OCI-LY7 (cell line): ENCODE measurements at regions not wholly inside any gene's neighbourhood (a gene's known extent, or its start where the extent isn't known, plus 50 kb on each side); places are given as distances from the start of the nearest gene placed in this dataset.

Experiments
- BruUV-seq: library from RNA; stranded (reverse); fragments of 400-500 nt; replicated peaks from 2 replicates; lab custom pipeline; 2021; lab: Mats Ljungman, UMichigan
- CTCF ChIA-PET: fragments of 300-600 bp; sonication (Branson Sonifier 250); formaldehyde crosslinking; loops from one replicate; lab custom pipeline; 2022; ENCODE audit warnings: antibody characterized with exemption; ENCODE audit not compliant: unreplicated experiment; lab: Charles Lee
- POLR2A ChIA-PET: fragments of 300-600 bp; sonication (Branson Sonifier 250); formaldehyde crosslinking; loops from one replicate; lab custom pipeline; 2022; ENCODE audit warnings: antibody characterized with exemption; lab: Charles Lee
- DNase-seq: peaks from one replicate; pipeline ENCODE4 v3.0.0-alpha.2; 2015; ENCODE audit warnings: low spot score
- H2AFZ ChIP-seq: fragments of 200-600 bp; sonication (generic), shearing (Covaris generic); 2 replicates; pipeline ENCODE4 v1.6.1; 2014; ENCODE audit warnings: mild to moderate bottlenecking, antibody characterized with exemption, low read length, moderate library complexity
- H3K27ac ChIP-seq: fragments of 200-600 bp; sonication (generic); 2 replicates; pipeline ENCODE4 v1.5.1; 2014; ENCODE audit warnings: mixed run types, low read depth, mild to moderate bottlenecking, moderate library complexity, low read length, inconsistent platforms; ENCODE audit not compliant: poor library complexity, severe bottlenecking
- H3K36me3 ChIP-seq: fragments of 200-600 bp; sonication (generic); 2 replicates; pipeline ENCODE4 v1.6.1; 2014; ENCODE audit warnings: mild to moderate bottlenecking, antibody characterized with exemption, low read length, moderate library complexity, mixed read lengths; ENCODE audit not compliant: insufficient read depth
- H3K4me1 ChIP-seq: fragments of 200-600 bp; sonication (generic); 2 replicates; pipeline ENCODE4 v1.5.1; 2014; ENCODE audit warnings: mild to moderate bottlenecking, low read length; ENCODE audit not compliant: insufficient read depth, poor library complexity, severe bottlenecking
- H3K4me2 ChIP-seq: fragments of 200-600 bp; sonication (generic); 2 replicates; pipeline ENCODE4 v1.6.1; 2014; ENCODE audit warnings: mild to moderate bottlenecking, low read length
- H3K4me3 ChIP-seq: fragments of 200-600 bp; sonication (generic); 2 replicates; pipeline ENCODE4 v1.5.1; 2014; ENCODE audit warnings: mild to moderate bottlenecking, low read depth, low read length; ENCODE audit not compliant: poor library complexity, severe bottlenecking
- H3K79me2 ChIP-seq: fragments of 200-600 bp; sonication (generic); 2 replicates; pipeline ENCODE4 v1.6.1; 2016; ENCODE audit warnings: low read depth, mild to moderate bottlenecking, low read length, moderate library complexity, mixed read lengths; ENCODE audit not compliant: insufficient read depth
- H3K9me2 ChIP-seq: fragments of 200-600 bp; sonication (generic); 2 replicates; pipeline ENCODE4 v1.6.1; 2016; ENCODE audit warnings: mild to moderate bottlenecking, low read length, mixed read lengths; ENCODE audit not compliant: insufficient read depth
- H3K9me3 ChIP-seq: fragments of 200-600 bp; sonication (generic); 2 replicates; pipeline ENCODE4 v1.6.1; 2014; ENCODE audit warnings: mild to moderate bottlenecking, mixed run types, low read length, mixed read lengths
- H4K20me1 ChIP-seq: fragments of 200-600 bp; sonication (generic); 2 replicates; pipeline ENCODE4 v1.6.1; 2014; ENCODE audit warnings: mild to moderate bottlenecking, antibody characterized with exemption, low read length, moderate library complexity, mixed read lengths; ENCODE audit not compliant: insufficient read depth
- CTCF ChIP-seq: fragments of 200-600 bp; sonication (generic); conservative IDR thresholded peaks from 2 replicates; pipeline ENCODE4 v1.5.1; 2014; ENCODE audit warnings: mild to moderate bottlenecking, antibody characterized with exemption, low read length, moderate library complexity, mixed read lengths
- EZH2phosphoT487 ChIP-seq: fragments of 200-600 bp; sonication (generic); IDR thresholded peaks from 2 replicates; pipeline ENCODE4 v1.6.1; 2018; ENCODE audit warnings: low read depth, borderline replicate concordance, mild to moderate bottlenecking, mixed run types, antibody characterized with exemption, low read length, moderate library complexity, mixed read lengths
- intact Hi-C: fragments of 100-400 bp; cut with micrococcal nuclease; formaldehyde crosslinking; loops from one replicate; pipeline ENCODE4 v1.10.0; 2022; ENCODE audit not compliant: unreplicated experiment

DNA sequence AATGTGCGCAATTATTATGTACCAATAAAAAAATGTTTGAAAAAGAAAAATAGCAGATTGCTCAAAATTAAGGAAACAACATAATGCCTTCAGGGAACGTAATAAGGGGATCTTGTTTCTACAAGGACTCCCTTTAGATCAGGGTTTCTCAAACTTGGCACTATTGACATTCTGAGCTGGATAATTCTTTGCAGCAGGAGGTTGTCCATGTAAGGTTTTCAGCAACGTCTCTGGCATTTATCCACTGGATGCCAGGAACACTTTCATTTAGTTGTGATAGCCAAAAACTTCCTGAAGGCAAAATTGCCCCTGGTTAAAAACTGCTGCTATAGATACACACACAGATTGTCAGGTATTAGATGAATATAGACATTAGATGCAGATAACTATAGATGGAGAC is 666.7 kb upstream of the ADAMTS5 start:
- Histone ChIP-seq H3K4me2 (no peak overlapping the region), H3K9me3 (peaks cover 20% of the 10 kb centered on the region; the same call in 1 of the 2 replicates), H3K79me2 (no peaks in the 10 kb centered on the region), H2AFZ (no peak overlapping the region), H3K36me3 (no peaks in the 10 kb centered on the region), H3K27ac (no peak overlapping the region), H3K9me2 (no peaks in the 10 kb centered on the region), H4K20me1 (no peaks in the 10 kb centered on the region), H3K4me1 (no peaks in the 10 kb centered on the region), H3K4me3 (no peak overlapping the region)
- POLR2A ChIA-PET = no interaction called here
- DNase-seq = no peak
- no TSS peak for BruUV-seq
- TF ChIP-seq CTCF (no peak), EZH2phosphoT487 (no peak)
- CTCF ChIA-PET = no interaction called here
- intact Hi-C loops = no loop called here

- intact Hi-C loops = no loop called here
- BruUV-seq = no TSS peak
Observed at GRCh38 chr21:27631471-27631870, 664.6 kb upstream of the ADAMTS5 start.

More at GRCh38 chr21:27631471-27631870, 664.6 kb upstream of the ADAMTS5 start:
- no peak for TF ChIP-seq CTCF
- no peak for TF ChIP-seq EZH2phosphoT487
- no peaks in the 10 kb centered on the region for H3K36me3 ChIP-seq
- ChIA-PET CTCF (no interaction called here), POLR2A (no interaction called here)
- no peak overlapping the region for H3K27ac ChIP-seq
- no peaks in the 10 kb centered on the region for H3K79me2 ChIP-seq
- H4K20me1 ChIP-seq = no peaks in the 10 kb centered on the region
- no peak overlapping the region for H2AFZ ChIP-seq
- H3K9me2 ChIP-seq = no peaks in the 10 kb centered on the region
- no peak for DNase-seq
- no peaks in the 10 kb centered on the region for H3K4me1 ChIP-seq
- H3K4me3 ChIP-seq = no peak overlapping the region
- H3K9me3 ChIP-seq = peaks cover 14% of the 10 kb centered on the region; the same call in 1 of the 2 replicates
- no peak overlapping the region for H3K4me2 ChIP-seq
